ENCODE measurements at regions not wholly inside any gene's neighbourhood (a gene's known extent, or its start where the extent isn't known, plus 50 kb on each side); places are given as distances from the start of the nearest gene placed in this dataset.
"Not testable (repeated sequence)": the region's sequence is repeated elsewhere in the genome, so short reads cannot be mapped to it uniquely, and the experiment has no call there.

GRCh38 chr4:187485676-187486075 is 509.9 kb upstream of the ZFP42 start:
- no peak for DNase-seq (ENCODE audit: low read depth)

- no peak for DNase-seq (ENCODE audit: low read depth)
Observed at GRCh38 chr4:187491286-187491685, 504.3 kb upstream of the ZFP42 start.

- DNase-seq (ENCODE audit: low read depth): no peak
Observed at GRCh38 chr4:187491959-187492358, 503.6 kb upstream of the ZFP42 start.

GRCh38 chr4:187493661-187494060 is 501.9 kb upstream of the ZFP42 start:
- DNase-seq (ENCODE audit: low read depth): no peak

GRCh38 chr4:187499956-187500355 is 495.6 kb upstream of the ZFP42 start:
- no peak for DNase-seq (ENCODE audit: low read depth)

- no peak for DNase-seq (ENCODE audit: low read depth)
Observed at GRCh38 chr4:187500796-187501195, 494.8 kb upstream of the ZFP42 start.

- DNase-seq (ENCODE audit: low read depth): no peak
Observed at GRCh38 chr4:187501731-187502130, 493.8 kb upstream of the ZFP42 start.

GRCh38 chr4:187504974-187505797 is 490.4 kb upstream of the ZFP42 start:
- no peak for DNase-seq (ENCODE audit: low read depth)

- not testable (repeated sequence) for DNase-seq (ENCODE audit: low read depth)
Observed at GRCh38 chr4:187505798-187506141, 489.8 kb upstream of the ZFP42 start.

GRCh38 chr4:187516224-187516623 is 479.3 kb upstream of the ZFP42 start:
- DNase-seq (ENCODE audit: low read depth): no peak

- DNase-seq (ENCODE audit: low read depth): no peak
Observed at GRCh38 chr4:187541666-187542065, 453.9 kb upstream of the ZFP42 start.

GRCh38 chr4:187544461-187545053 is 451.0 kb upstream of the ZFP42 start:
- DNase-seq (ENCODE audit: low read depth): no peak

GRCh38 chr4:187547316-187547715 is 448.3 kb upstream of the ZFP42 start:
- DNase-seq (ENCODE audit: low read depth): peak; percentile 11

GRCh38 chr4:187550256-187550950 is 445.2 kb upstream of the ZFP42 start:
- DNase-seq (ENCODE audit: low read depth): peak; percentile 18

- no peak for DNase-seq (ENCODE audit: low read depth)
Observed at GRCh38 chr4:187552781-187553180, 442.8 kb upstream of the ZFP42 start.

GRCh38 chr4:187555174-187555573 is 440.4 kb upstream of the ZFP42 start:
- DNase-seq (ENCODE audit: low read depth): no peak

- no peak for DNase-seq (ENCODE audit: low read depth)
Observed at GRCh38 chr4:187558391-187558790, 437.2 kb upstream of the ZFP42 start.

- DNase-seq (ENCODE audit: low read depth): no peak
Observed at GRCh38 chr4:187562345-187562744, 433.2 kb upstream of the ZFP42 start.

GRCh38 chr4:187565416-187565815 is 430.2 kb upstream of the ZFP42 start:
- no peak for DNase-seq (ENCODE audit: low read depth)

GRCh38 chr4:187569871-187570270 is 425.7 kb upstream of the ZFP42 start:
- DNase-seq (ENCODE audit: low read depth): no peak

GRCh38 chr4:187575706-187576105 is 419.9 kb upstream of the ZFP42 start:
- DNase-seq (ENCODE audit: low read depth): no peak

GRCh38 chr4:187576751-187577150 is 418.8 kb upstream of the ZFP42 start:
- DNase-seq (ENCODE audit: low read depth): no peak

GRCh38 chr4:187577941-187578480 is 417.6 kb upstream of the ZFP42 start:
- DNase-seq (ENCODE audit: low read depth): no peak
